ENCODE measurements at regions not wholly inside any gene's neighbourhood (a gene's known extent, or its start where the extent isn't known, plus 50 kb on each side); places are given as distances from the start of the nearest gene placed in this dataset.

DNA sequence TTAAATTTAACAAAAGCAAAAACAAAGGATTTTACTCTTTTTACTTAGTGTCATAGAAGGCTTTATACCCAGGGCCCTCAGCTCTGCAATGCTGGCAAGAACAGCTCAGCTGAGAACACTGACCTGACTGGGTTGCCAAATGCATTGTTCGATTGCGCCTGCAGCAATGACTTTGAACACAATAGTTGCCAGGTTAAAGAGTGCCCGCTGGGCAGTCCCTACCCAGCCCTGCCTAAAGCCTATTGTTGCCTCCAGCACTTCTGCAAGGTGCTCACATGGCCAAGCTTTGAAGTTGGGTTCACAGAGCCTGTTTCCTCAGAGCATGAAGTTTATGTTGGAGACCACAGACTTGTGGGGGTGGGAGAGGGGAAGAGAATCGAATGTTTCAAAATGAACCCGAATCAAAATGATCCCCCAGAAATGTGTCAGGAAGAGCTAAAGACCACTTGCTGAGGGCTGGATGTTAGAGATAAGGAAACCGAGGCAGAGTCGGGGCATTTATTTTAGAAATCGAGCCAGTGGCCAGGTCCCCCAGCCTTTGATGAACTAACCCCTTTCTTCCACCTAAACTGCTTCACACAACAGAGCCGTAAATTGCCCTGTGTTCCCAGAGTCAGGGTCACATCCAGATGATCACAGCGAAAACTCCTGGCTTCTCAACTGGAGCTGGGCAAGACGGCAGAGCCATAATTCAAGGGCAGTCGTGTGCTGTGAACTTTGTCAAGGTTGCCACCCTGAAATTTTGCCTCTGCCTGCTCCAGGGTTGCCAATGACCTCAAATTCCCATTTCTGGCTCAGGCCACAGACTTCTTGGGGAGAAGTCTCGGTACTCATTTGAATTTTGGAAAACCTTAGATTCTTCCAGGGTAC lies 55.0 kb downstream of the FOXA2 start:
- WGBS, 2 donors: 70 to 75% methylated on average over 13 of the region's 13 CpGs
- no peaks in the 10 kb centered on the region for H3K27me3 ChIP-seq (ENCODE audit: control insufficient read depth in 3 of 3, insufficient read depth in 3 of 3, low read length in 2 of 3)
- no peak overlapping the region for H3K4me3 ChIP-seq
- no peaks in the 10 kb centered on the region for H3K36me3 ChIP-seq (ENCODE audit: control insufficient read depth in 4 of 4, insufficient read depth in 4 of 4, low read length in 4 of 4)
- H3K9me3 ChIP-seq (ENCODE audit: control insufficient read depth in 4 of 4, insufficient read depth in 3 of 4, low read length in 3 of 4): peaks cover 0 to 2% (median 0%) of the 10 kb centered on the region in 4 donors
- H3K27ac ChIP-seq (ENCODE audit: low read depth in 1 of 2, low read length in 1 of 2): no peak overlapping the region
- H3K9ac ChIP-seq (ENCODE audit: insufficient read depth in 1 of 2, low read length in 2 of 2): no peak overlapping the region
- TF ChIP-seq, protein P1, sequence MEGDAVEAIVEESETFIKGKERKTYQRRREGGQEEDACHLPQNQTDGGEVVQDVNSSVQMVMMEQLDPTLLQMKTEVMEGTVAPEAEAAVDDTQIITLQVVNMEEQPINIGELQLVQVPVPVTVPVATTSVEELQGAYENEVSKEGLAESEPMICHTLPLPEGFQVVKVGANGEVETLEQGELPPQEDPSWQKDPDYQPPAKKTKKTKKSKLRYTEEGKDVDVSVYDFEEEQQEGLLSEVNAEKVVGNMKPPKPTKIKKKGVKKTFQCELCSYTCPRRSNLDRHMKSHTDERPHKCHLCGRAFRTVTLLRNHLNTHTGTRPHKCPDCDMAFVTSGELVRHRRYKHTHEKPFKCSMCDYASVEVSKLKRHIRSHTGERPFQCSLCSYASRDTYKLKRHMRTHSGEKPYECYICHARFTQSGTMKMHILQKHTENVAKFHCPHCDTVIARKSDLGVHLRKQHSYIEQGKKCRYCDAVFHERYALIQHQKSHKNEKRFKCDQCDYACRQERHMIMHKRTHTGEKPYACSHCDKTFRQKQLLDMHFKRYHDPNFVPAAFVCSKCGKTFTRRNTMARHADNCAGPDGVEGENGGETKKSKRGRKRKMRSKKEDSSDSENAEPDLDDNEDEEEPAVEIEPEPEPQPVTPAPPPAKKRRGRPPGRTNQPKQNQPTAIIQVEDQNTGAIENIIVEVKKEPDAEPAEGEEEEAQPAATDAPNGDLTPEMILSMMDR (IDR thresholded peaks at IDR 0.05; ENCODE audit: control extremely low read depth, extremely low read depth): no peak
- H3K4me1 ChIP-seq (ENCODE audit: control insufficient read depth in 5 of 5, insufficient read depth in 5 of 5, low read length in 5 of 5): peaks cover 0 to 2% (median 0%) of the 10 kb centered on the region in 5 donors
- ATAC-seq (ENCODE audit: insufficient read depth, low FRiP score): no peak
- DNase-seq: peak in 1 of 3 donors; percentile 8

- no peaks in the 10 kb centered on the region for H3K36me3 ChIP-seq (ENCODE audit: control insufficient read depth in 4 of 4, insufficient read depth in 4 of 4, low read length in 4 of 4)
- WGBS, 2 donors: 81 to 85% methylated on average over 3 of the region's 3 CpGs
- H3K9ac ChIP-seq (ENCODE audit: insufficient read depth in 1 of 2, low read length in 2 of 2): no peak overlapping the region
- H3K27me3 ChIP-seq (ENCODE audit: control insufficient read depth in 3 of 3, insufficient read depth in 3 of 3, low read length in 2 of 3): peaks cover 0 to 3% (median 0%) of the 10 kb centered on the region in 3 donors
- no peaks in the 10 kb centered on the region for H3K9me3 ChIP-seq (ENCODE audit: control insufficient read depth in 4 of 4, insufficient read depth in 3 of 4, low read length in 3 of 4)
- no peak overlapping the region for H3K4me3 ChIP-seq
- TF ChIP-seq, protein P1 (IDR thresholded peaks at IDR 0.05; ENCODE audit: control extremely low read depth, extremely low read depth): no peak
- ATAC-seq (ENCODE audit: insufficient read depth, low FRiP score) (no peak), DNase-seq (no peak)
- H3K4me1 ChIP-seq (ENCODE audit: control insufficient read depth in 5 of 5, insufficient read depth in 5 of 5, low read length in 5 of 5): peaks cover 0 to 2% (median 0%) of the 10 kb centered on the region in 5 donors
- H3K27ac ChIP-seq (ENCODE audit: low read depth in 1 of 2, low read length in 1 of 2): no peak overlapping the region
These were observed 57.8 kb downstream of the FOXA2 start for GRCh38 chr20:22526512-22527012.

GRCh38 chr20:22525821-22526220 lies 58.6 kb downstream of the FOXA2 start:
- no peak overlapping the region for H3K27ac ChIP-seq (ENCODE audit: low read depth in 1 of 2, low read length in 1 of 2)
- WGBS, 2 donors: 82 to 85% methylated on average over 7 of the region's 7 CpGs
- ATAC-seq (ENCODE audit: insufficient read depth, low FRiP score): no peak

More at GRCh38 chr20:22525821-22526220, 58.6 kb downstream of the FOXA2 start:
- Histone ChIP-seq H3K9me3 (ENCODE audit: control insufficient read depth in 4 of 4, insufficient read depth in 3 of 4, low read length in 3 of 4) (no peaks in the 10 kb centered on the region), H3K27me3 (ENCODE audit: control insufficient read depth in 3 of 3, insufficient read depth in 3 of 3, low read length in 2 of 3) (peaks cover 0 to 3% (median 0%) of the 10 kb centered on the region in 3 donors), H3K9ac (ENCODE audit: insufficient read depth in 1 of 2, low read length in 2 of 2) (no peak overlapping the region), H3K4me3 (no peak overlapping the region), H3K4me1 (ENCODE audit: control insufficient read depth in 5 of 5, insufficient read depth in 5 of 5, low read length in 5 of 5) (peaks cover 0 to 2% (median 0%) of the 10 kb centered on the region in 5 donors), H3K36me3 (ENCODE audit: control insufficient read depth in 4 of 4, insufficient read depth in 4 of 4, low read length in 4 of 4) (no peaks in the 10 kb centered on the region)
- TF ChIP-seq, protein P1 (IDR thresholded peaks at IDR 0.05; ENCODE audit: control extremely low read depth, extremely low read depth): no peak
- DNase-seq: no peak
